Right lobe of liver (tissue), 6 donors: ENCODE measurements at regions not wholly inside any gene's neighbourhood (a gene's known extent, or its start where the extent isn't known, plus 50 kb on each side); places are given as distances from the start of the nearest gene placed in this dataset.

ENCODE experiments used
- ATAC-seq, 4 donors: fragments of 200-7000 bp; cut with Tn5 transposase; one replicate each; pipeline ENCODE4 v1.9.1; 2020; ENCODE audit warnings: mild to moderate bottlenecking in 4 of 4, moderate library complexity in 4 of 4
- DNase-seq, 3 donors: peaks; one replicate each; pipeline ENCODE4 v3.0.0-alpha.2; 2020
- H3K27ac ChIP-seq, 3 donors: fragments of 200-600 bp; one replicate each; pipeline ENCODE4 v1.8.0; 2022
- H3K27me3 ChIP-seq, 2 donors: fragments of 200-600 bp; one replicate each; pipeline ENCODE4 v1.8.0; 2022
- H3K36me3 ChIP-seq, 4 donors: fragments of 200-600 bp; sonication (generic) in 1 of 4; one replicate each; pipeline versions ENCODE4 v1.5.1 to v1.8.0; 2017 to 2022; ENCODE audit warnings: control low read depth in 1 of 4
- H3K4me1 ChIP-seq, 4 donors: fragments of 200-600 bp; sonication (generic) in 1 of 4; one replicate each; pipeline versions ENCODE4 v1.5.1 to v1.8.0; 2017 to 2022; ENCODE audit warnings: control low read depth in 1 of 4
- H3K4me3 ChIP-seq, 3 donors: fragments of 200-600 bp; one replicate each; pipeline ENCODE4 v1.8.0; 2022
- H3K9me3 ChIP-seq, 4 donors: fragments of 200-600 bp; sonication (generic) in 1 of 4; one replicate each; pipeline versions ENCODE4 v1.5.1 to v1.8.0; 2017 to 2022; ENCODE audit warnings: control low read depth in 1 of 4
- CTCF ChIP-seq, 4 donors: fragments of 200-600 bp in 3 of 4; fragments of 450-650 bp in 1 of 4; IDR thresholded peaks; one replicate each; pipeline versions ENCODE4 v1.5.1 to v1.8.0; 2016 to 2022; ENCODE audit warnings: antibody characterized with exemption in 4 of 4, mild to moderate bottlenecking in 2 of 4
- POLR2A ChIP-seq: fragments of 450-650 bp; IDR thresholded peaks from one replicate; pipeline ENCODE4 v1.6.1; 2017; ENCODE audit warnings: antibody characterized with exemption, mild to moderate bottlenecking
- WGBS: methylation state at CpG from one replicate; pipeline ENCODE4 v1.1.6; 2018; ENCODE audit warnings: low coverage, low lambda C conversion rate; ENCODE audit not compliant: insufficient coverage; ENCODE audit errors: missing lambda C conversion rate; 5-methylcytosine and 5-hydroxymethylcytosine counted together
- intact Hi-C, 2 donors: fragments of 100-400 bp; cut with DNase I; formaldehyde crosslinking; loops; one replicate each; pipeline versions ENCODE4 v1.11.2 to v1.14.1; 2022
- donor health status: DM: no; HTN: yes; CAD: no.
- donor health status: DM: no; HTN: no; CAD: no.
- donor health status: DM: no; HTN: no; CAD: no.
- donor health status: DM: no; HTN: yes; CAD: no.
- donor health status: DM: no; HTN: yes; CAD: no.

GRCh38 chrX:4764888-4765287, 1051.4 kb upstream of the PRKX start:
- no peaks in the 10 kb centered on the region for H3K36me3 ChIP-seq
- H3K4me3 ChIP-seq: no peak overlapping the region
- ATAC-seq: no peak
- no peak overlapping the region for H3K27ac ChIP-seq
- no peak for TF ChIP-seq CTCF (IDR thresholded peaks at IDR 0.05)
- no peak for TF ChIP-seq POLR2A
- no peaks in the 10 kb centered on the region for H3K9me3 ChIP-seq
- intact Hi-C loops: no loop called here
- WGBS: 34% methylated on average over 2 of the region's 2 CpGs
- H3K27me3 ChIP-seq: no peaks in the 10 kb centered on the region
- no peak for DNase-seq
- H3K4me1 ChIP-seq: no peaks in the 10 kb centered on the region

- 76% methylated on average over 3 of the region's 3 CpGs for WGBS
- DNase-seq: no peak
- no peaks in the 10 kb centered on the region for H3K9me3 ChIP-seq
- no peak overlapping the region for H3K4me3 ChIP-seq
- H3K27ac ChIP-seq: no peak overlapping the region
- intact Hi-C loops: no loop called here
- H3K36me3 ChIP-seq: no peaks in the 10 kb centered on the region
- no peak for ATAC-seq
- H3K27me3 ChIP-seq: no peaks in the 10 kb centered on the region
- no peak for TF ChIP-seq POLR2A
- TF ChIP-seq CTCF (IDR thresholded peaks at IDR 0.05): no peak
- no peaks in the 10 kb centered on the region for H3K4me1 ChIP-seq
These were observed 1048.7 kb upstream of the PRKX start for GRCh38 chrX:4762196-4762595.

- no peak for TF ChIP-seq CTCF (IDR thresholded peaks at IDR 0.05)
- no peak for TF ChIP-seq POLR2A
- intact Hi-C loops: no loop called here
- ATAC-seq (no peak), DNase-seq (no peak)
- Histone ChIP-seq H3K27me3 (no peaks in the 10 kb centered on the region), H3K4me1 (no peaks in the 10 kb centered on the region), H3K4me3 (no peak overlapping the region), H3K27ac (no peak overlapping the region), H3K9me3 (no peaks in the 10 kb centered on the region), H3K36me3 (no peaks in the 10 kb centered on the region)
- 44% methylated on average over 8 of the region's 8 CpGs for WGBS
These were observed 1041.6 kb upstream of the PRKX start for GRCh38 chrX:4754878-4755604.

GRCh38 chrX:4741024-4741423, 1027.6 kb upstream of the PRKX start:
- intact Hi-C loops: no loop called here

More at GRCh38 chrX:4741024-4741423, 1027.6 kb upstream of the PRKX start:
- no peaks in the 10 kb centered on the region for H3K36me3 ChIP-seq
- H3K4me3 ChIP-seq: no peak overlapping the region
- DNase-seq (no peak), ATAC-seq (no peak)
- H3K9me3 ChIP-seq: no peaks in the 10 kb centered on the region
- no peak overlapping the region for H3K27ac ChIP-seq
- 39% methylated on average over 5 of the region's 5 CpGs for WGBS
- no peaks in the 10 kb centered on the region for H3K4me1 ChIP-seq
- no peaks in the 10 kb centered on the region for H3K27me3 ChIP-seq
- TF ChIP-seq POLR2A (no peak), CTCF (IDR thresholded peaks at IDR 0.05) (no peak)
